HCT116 (cell line): ENCODE measurements at regions not wholly inside any gene's neighbourhood (a gene's known extent, or its start where the extent isn't known, plus 50 kb on each side); places are given as distances from the start of the nearest gene placed in this dataset.

ENCODE experiments used
- ATAC-seq: fragments of 200-7000 bp; cut with Tn5 transposase; 2 replicates; pipeline ENCODE4 v1.9.1; 2020; ENCODE audit warnings: mild to moderate bottlenecking, moderate library complexity
- BruUV-seq: library from RNA; stranded (reverse); fragments of 400-500 nt; replicated peaks from 2 replicates; lab custom pipeline; 2021; lab: Mats Ljungman, UMichigan
- CTCF ChIA-PET: fragments of 300-600 bp; sonication (Branson Sonifier 250); formaldehyde crosslinking; loops from one replicate; lab custom pipeline; 2021; ENCODE audit warnings: antibody characterized with exemption; lab: Charles Lee
- POLR2A ChIA-PET: fragments of 300-600, 350-600 bp; sonication (Branson Sonifier 250); formaldehyde crosslinking; loops from one replicate; lab custom pipeline; 2021; ENCODE audit warnings: antibody characterized with exemption; lab: Charles Lee
- RAD21 ChIA-PET, 2 experiments: fragments of 300-600 bp; sonication (Branson Sonifier 250); formaldehyde crosslinking; loops; one replicate each; lab custom pipeline; 2023; ENCODE audit warnings: low total read pairs in 2 of 2; ENCODE audit not compliant: uncharacterized antibody in 2 of 2, unreplicated experiment in 2 of 2, low non-redundant PET in 1 of 2; lab: Charles Lee
- DNase-seq: peaks from one replicate; pipeline ENCODE4 v3.0.0-alpha.2; 2010; ENCODE audit warnings: low read depth, low spot score
- H2AFZ ChIP-seq: fragments of 200-600 bp; shearing (Covaris generic), sonication (generic); 2 replicates; pipeline ENCODE4 v1.6.1; 2017; ENCODE audit warnings: low read depth, mixed run types, mixed read lengths, antibody characterized with exemption, low read length; ENCODE audit not compliant: poor library complexity, severe bottlenecking
- H3K27ac ChIP-seq: 2 replicates; pipeline ENCODE4 v1.5.1; 2012; ENCODE audit warnings: low read depth, low read length
- H3K27me3 ChIP-seq: fragments of 200-600 bp; sonication (generic); 2 replicates; pipeline ENCODE4 v1.6.1; 2016; ENCODE audit warnings: mixed run types, low read length, mixed read lengths; ENCODE audit not compliant: insufficient read depth
- H3K36me3 ChIP-seq, 2 experiments: fragments of 200-500 bp in 1 of 2; fragments of 200-600 bp in 1 of 2; sonication (Bioruptor generic) in 1 of 2; sonication (generic) in 1 of 2; 2 replicates each; pipeline versions ENCODE4 v1.5.1 to v1.6.1; 2014 to 2016; ENCODE audit warnings: low read length in 2 of 2, inconsistent platforms in 1 of 2, mixed read lengths in 1 of 2, mixed run types in 1 of 2; ENCODE audit not compliant: insufficient read depth in 2 of 2, control insufficient read depth in 1 of 2
- H3K4me1 ChIP-seq, 2 experiments: fragments of 200-600 bp in 1 of 2; sonication (generic) in 1 of 2; 2 replicates each; pipeline versions ENCODE4 v1.5.1 to v1.6.1; 2012 to 2017; ENCODE audit warnings: low read length in 2 of 2, inconsistent platforms in 1 of 2, mild to moderate bottlenecking in 1 of 2, mixed read lengths in 1 of 2, mixed run types in 1 of 2, moderate library complexity in 1 of 2; ENCODE audit not compliant: insufficient read depth in 2 of 2, control insufficient read depth in 1 of 2
- H3K4me2 ChIP-seq: fragments of 200-600 bp; sonication (generic); 2 replicates; pipeline ENCODE4 v1.6.1; 2017; ENCODE audit warnings: mixed run types, low read length, mixed read lengths
- H3K4me3 ChIP-seq, 2 experiments: fragments of 200-600 bp in 1 of 2; sonication (generic) in 1 of 2; replicated peaks in 1 of 2; 2 replicates each; pipeline ENCODE4 v1.5.1; 2011 to 2016; ENCODE audit warnings: low read length in 2 of 2, control low read depth in 1 of 2, low read depth in 1 of 2, mild to moderate bottlenecking in 1 of 2, mixed read lengths in 1 of 2, mixed run types in 1 of 2
- H3K79me2 ChIP-seq: fragments of 200-600 bp; sonication (generic); 2 replicates; pipeline ENCODE4 v1.6.1; 2017; ENCODE audit warnings: mild to moderate bottlenecking, mixed run types, low read length, moderate library complexity, mixed read lengths; ENCODE audit not compliant: insufficient read depth
- H3K9ac ChIP-seq: fragments of 200-600 bp; sonication (generic); 2 replicates; pipeline ENCODE4 v1.6.1; 2016; ENCODE audit warnings: low read length, mixed read lengths
- H3K9me2 ChIP-seq: fragments of 200-600 bp; sonication (generic), shearing (Covaris generic); 2 replicates; pipeline ENCODE4 v1.6.1; 2017; ENCODE audit warnings: mixed run types, mild to moderate bottlenecking, moderate library complexity; ENCODE audit not compliant: insufficient read depth
- H3K9me3 ChIP-seq, 2 experiments: fragments of 200-500 bp in 1 of 2; fragments of 200-600 bp in 1 of 2; sonication (Bioruptor generic) in 1 of 2; sonication (generic) in 1 of 2; 2 replicates each; pipeline ENCODE4 v1.6.1; 2014 to 2017; ENCODE audit warnings: low read length in 2 of 2, mixed read lengths in 2 of 2, inconsistent platforms in 1 of 2, low read depth in 1 of 2, mild to moderate bottlenecking in 1 of 2, mixed run types in 1 of 2, moderate library complexity in 1 of 2; ENCODE audit not compliant: control insufficient read depth in 1 of 2, insufficient read depth in 1 of 2
- H4K20me1 ChIP-seq: fragments of 200-600 bp; sonication (generic), shearing (Covaris generic); 2 replicates; pipeline ENCODE4 v1.6.1; 2017; ENCODE audit warnings: mixed run types, mild to moderate bottlenecking, moderate library complexity; ENCODE audit not compliant: insufficient read depth
- ATF3 ChIP-seq: IDR thresholded peaks from 2 replicates; pipeline ENCODE4 v1.6.1; 2012
- CBX3 ChIP-seq: IDR thresholded peaks from 2 replicates; pipeline ENCODE4 v1.6.1; 2012; ENCODE audit warnings: low read depth
- CEBPB ChIP-seq: IDR thresholded peaks from 2 replicates; pipeline ENCODE4 v1.6.1; 2012; ENCODE audit warnings: low read depth
- ELF1 ChIP-seq: IDR thresholded peaks from 2 replicates; pipeline ENCODE4 v1.6.1; 2012; ENCODE audit warnings: low read depth, borderline replicate concordance
- EZH2 ChIP-seq: fragments of 200-600 bp; sonication (generic); IDR thresholded peaks from 2 replicates; pipeline ENCODE4 v1.6.1; 2017; ENCODE audit warnings: antibody characterized with exemption, mixed run types
- JUND ChIP-seq: IDR thresholded peaks from 2 replicates; pipeline ENCODE4 v1.6.1; 2012
- MAX ChIP-seq: IDR thresholded peaks from 2 replicates; pipeline ENCODE4 v1.6.1; 2012
- POLR2A ChIP-seq: IDR thresholded peaks from 2 replicates; pipeline ENCODE4 v1.7.0; 2011; ENCODE audit warnings: borderline replicate concordance; ENCODE audit not compliant: insufficient read depth, insufficient read length; ENCODE audit errors: extremely low read depth
- RAD21 ChIP-seq: IDR thresholded peaks from 2 replicates; pipeline ENCODE4 v1.6.1; 2012; ENCODE audit warnings: low read depth, mild to moderate bottlenecking
- SIN3A ChIP-seq: IDR thresholded peaks from 2 replicates; pipeline ENCODE4 v1.6.1; 2012; ENCODE audit warnings: low read depth
- SP1 ChIP-seq: IDR thresholded peaks from 2 replicates; pipeline ENCODE4 v1.6.1; 2012; ENCODE audit warnings: low read depth
- SRF ChIP-seq: IDR thresholded peaks from 2 replicates; pipeline ENCODE4 v1.6.1; 2012; ENCODE audit warnings: low read depth
- TCF7L2 ChIP-seq: IDR thresholded peaks from 2 replicates; pipeline ENCODE4 v1.7.0; 2011; ENCODE audit warnings: borderline replicate concordance, inconsistent platforms; ENCODE audit not compliant: insufficient read depth, insufficient read length; ENCODE audit errors: extremely low read depth
- YY1 ChIP-seq: IDR thresholded peaks from 2 replicates; pipeline ENCODE4 v1.6.1; 2011; ENCODE audit warnings: low read length, low read depth, moderate library complexity, mild to moderate bottlenecking; ENCODE audit not compliant: insufficient replicate concordance; ENCODE audit errors: extremely low read depth
- ZBTB33 ChIP-seq: IDR thresholded peaks from 2 replicates; pipeline ENCODE4 v1.6.1; 2011; ENCODE audit warnings: mild to moderate bottlenecking, low read length, moderate library complexity; ENCODE audit not compliant: insufficient replicate concordance; ENCODE audit errors: extremely low read depth
- ZFX ChIP-seq: fragments of 450-650 bp; IDR thresholded peaks from 2 replicates; pipeline ENCODE4 v1.6.1; 2017
- intact Hi-C: fragments of 100-400 bp; cut with micrococcal nuclease; formaldehyde crosslinking; loops from 2 replicates; pipeline ENCODE4 v1.10.0; 2022
- TF ChIP-seq, protein P1 (sequence below): IDR thresholded peaks from 2 replicates; pipeline ENCODE4 v1.6.1; 2012; ENCODE audit warnings: low read depth

DNA sequence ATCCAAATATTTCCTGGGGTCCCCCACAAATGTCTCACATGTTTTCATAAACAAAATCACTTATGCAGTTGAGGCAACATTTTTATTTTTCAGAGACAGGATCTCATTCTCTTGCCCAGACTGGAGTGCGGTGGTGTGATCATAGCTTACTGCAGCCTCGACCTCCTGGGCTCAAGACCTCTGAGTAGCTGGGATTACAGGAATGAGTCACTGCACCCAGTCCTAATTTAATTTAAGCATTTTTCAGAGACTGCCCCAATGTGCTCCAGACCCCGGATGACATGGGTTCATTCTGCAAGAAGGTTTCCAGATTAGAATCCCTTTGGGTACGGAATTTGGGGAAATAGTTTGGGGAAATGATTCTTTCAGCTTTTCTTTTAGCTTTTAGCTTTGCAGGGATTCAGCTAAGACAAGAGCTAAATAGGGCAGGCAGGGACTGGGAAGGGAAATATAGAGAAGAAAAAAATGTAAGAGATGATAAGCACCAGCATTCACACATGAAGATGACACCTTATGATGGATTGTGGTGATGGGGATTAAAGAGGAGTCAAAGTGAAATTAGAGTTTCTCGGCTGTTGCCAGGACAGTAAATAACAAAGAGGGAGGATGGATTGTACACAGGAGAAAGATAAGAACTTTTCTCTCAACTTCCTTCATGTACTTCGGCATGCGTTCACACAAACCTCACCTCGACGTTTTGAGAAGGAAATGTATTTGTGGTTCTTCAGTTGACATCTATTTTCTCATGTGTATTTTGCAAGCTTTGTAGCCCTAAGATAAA is 169.4 kb upstream of the TAB2 start:
- RAD21 ChIA-PET: no interaction called here
- Histone ChIP-seq H2AFZ (no peak overlapping the region), H3K9me2 (no peaks in the 10 kb centered on the region), H3K4me3 (no peak overlapping the region), H4K20me1 (no peaks in the 10 kb centered on the region), H3K79me2 (no peaks in the 10 kb centered on the region), H3K27ac (no peak overlapping the region), H3K27me3 (no peaks in the 10 kb centered on the region), H3K4me2 (no peak overlapping the region), H3K36me3 (no peaks in the 10 kb centered on the region), H3K4me1 (no peaks in the 10 kb centered on the region), H3K9ac (no peak overlapping the region), H3K9me3 (no peaks in the 10 kb centered on the region)
- CTCF ChIA-PET: no interaction called here
- TF ChIP-seq YY1 (no peak), SIN3A (no peak), ZBTB33 (no peak), SRF (no peak), POLR2A (no peak), EZH2 (no peak), SP1 (no peak), ATF3 (no peak), ELF1 (no peak), ZFX (no peak), CEBPB (no peak), CBX3 (no peak), TCF7L2 (no peak), RAD21 (no peak), JUND (no peak), MAX (no peak)
- TF ChIP-seq, protein P1, sequence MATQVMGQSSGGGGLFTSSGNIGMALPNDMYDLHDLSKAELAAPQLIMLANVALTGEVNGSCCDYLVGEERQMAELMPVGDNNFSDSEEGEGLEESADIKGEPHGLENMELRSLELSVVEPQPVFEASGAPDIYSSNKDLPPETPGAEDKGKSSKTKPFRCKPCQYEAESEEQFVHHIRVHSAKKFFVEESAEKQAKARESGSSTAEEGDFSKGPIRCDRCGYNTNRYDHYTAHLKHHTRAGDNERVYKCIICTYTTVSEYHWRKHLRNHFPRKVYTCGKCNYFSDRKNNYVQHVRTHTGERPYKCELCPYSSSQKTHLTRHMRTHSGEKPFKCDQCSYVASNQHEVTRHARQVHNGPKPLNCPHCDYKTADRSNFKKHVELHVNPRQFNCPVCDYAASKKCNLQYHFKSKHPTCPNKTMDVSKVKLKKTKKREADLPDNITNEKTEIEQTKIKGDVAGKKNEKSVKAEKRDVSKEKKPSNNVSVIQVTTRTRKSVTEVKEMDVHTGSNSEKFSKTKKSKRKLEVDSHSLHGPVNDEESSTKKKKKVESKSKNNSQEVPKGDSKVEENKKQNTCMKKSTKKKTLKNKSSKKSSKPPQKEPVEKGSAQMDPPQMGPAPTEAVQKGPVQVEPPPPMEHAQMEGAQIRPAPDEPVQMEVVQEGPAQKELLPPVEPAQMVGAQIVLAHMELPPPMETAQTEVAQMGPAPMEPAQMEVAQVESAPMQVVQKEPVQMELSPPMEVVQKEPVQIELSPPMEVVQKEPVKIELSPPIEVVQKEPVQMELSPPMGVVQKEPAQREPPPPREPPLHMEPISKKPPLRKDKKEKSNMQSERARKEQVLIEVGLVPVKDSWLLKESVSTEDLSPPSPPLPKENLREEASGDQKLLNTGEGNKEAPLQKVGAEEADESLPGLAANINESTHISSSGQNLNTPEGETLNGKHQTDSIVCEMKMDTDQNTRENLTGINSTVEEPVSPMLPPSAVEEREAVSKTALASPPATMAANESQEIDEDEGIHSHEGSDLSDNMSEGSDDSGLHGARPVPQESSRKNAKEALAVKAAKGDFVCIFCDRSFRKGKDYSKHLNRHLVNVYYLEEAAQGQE: no peak
- ATAC-seq: no peak
- DNase-seq: no peak
- intact Hi-C loops: no loop called here
- POLR2A ChIA-PET: no interaction called here
- no TSS peak for BruUV-seq
